DOHH2 (cell line): ENCODE measurements at regions not wholly inside any gene's neighbourhood (a gene's known extent, or its start where the extent isn't known, plus 50 kb on each side); places are given as distances from the start of the nearest gene placed in this dataset.

Experiments
- H3F3A ChIP-seq: fragments of 200-600 bp; sonication (generic), shearing (Covaris generic); 2 replicates; pipeline ENCODE4 v1.6.0; 2016; ENCODE audit warnings: antibody characterized with exemption, mild to moderate bottlenecking; ENCODE audit not compliant: control insufficient read depth, insufficient read depth
- H3K27ac ChIP-seq: fragments of 200-600 bp; sonication (generic); 2 replicates; pipeline ENCODE4 v1.5.1; 2014; ENCODE audit warnings: low read depth, mild to moderate bottlenecking, low read length, moderate library complexity
- H3K27me3 ChIP-seq: fragments of 200-600 bp; sonication (generic); 2 replicates; pipeline ENCODE4 v1.6.1; 2014; ENCODE audit warnings: mild to moderate bottlenecking, low read length, mixed read lengths; ENCODE audit not compliant: control insufficient read depth
- H3K36me3 ChIP-seq: fragments of 200-600 bp; sonication (generic); 2 replicates; pipeline ENCODE4 v1.6.1; 2014; ENCODE audit warnings: mild to moderate bottlenecking, low read length, moderate library complexity, mixed read lengths; ENCODE audit not compliant: control insufficient read depth
- H3K4me1 ChIP-seq: fragments of 200-600 bp; sonication (generic); 2 replicates; pipeline ENCODE4 v1.6.1; 2014; ENCODE audit warnings: mild to moderate bottlenecking, low read length, mixed read lengths; ENCODE audit not compliant: control insufficient read depth
- H3K4me2 ChIP-seq: fragments of 200-600 bp; sonication (generic); 2 replicates; pipeline ENCODE4 v1.6.0; 2014; ENCODE audit warnings: mild to moderate bottlenecking, low read length, moderate library complexity
- H3K4me3 ChIP-seq: fragments of 200-600 bp; sonication (generic); 2 replicates; pipeline ENCODE4 v1.5.1; 2014; ENCODE audit warnings: mild to moderate bottlenecking, low read length, mixed read lengths
- H3K79me2 ChIP-seq: fragments of 200-600 bp; sonication (generic); 2 replicates; pipeline ENCODE4 v1.6.1; 2014; ENCODE audit warnings: mild to moderate bottlenecking, low read length, mixed read lengths; ENCODE audit not compliant: control insufficient read depth
- H3K9me2 ChIP-seq: fragments of 200-600 bp; sonication (generic); replicated peaks from 2 replicates; pipeline ENCODE4 v1.6.1; 2014; ENCODE audit warnings: mild to moderate bottlenecking, low read length, mixed read lengths; ENCODE audit not compliant: control insufficient read depth
- H3K9me3 ChIP-seq: fragments of 200-600 bp; sonication (generic); 2 replicates; pipeline ENCODE4 v1.6.1; 2014; ENCODE audit warnings: antibody characterized with exemption, low read length, mixed read lengths; ENCODE audit not compliant: control insufficient read depth, insufficient read depth
- H4K20me1 ChIP-seq: fragments of 200-600 bp; sonication (generic); 2 replicates; pipeline ENCODE4 v1.6.0; 2014; ENCODE audit warnings: low read depth, mild to moderate bottlenecking, antibody characterized with exemption, low read length, moderate library complexity; ENCODE audit not compliant: control insufficient read depth, insufficient read depth
- EZH2phosphoT487 ChIP-seq: fragments of 200-600 bp; sonication (generic); IDR thresholded peaks from 2 replicates; pipeline ENCODE4 v1.6.1; 2017; ENCODE audit warnings: borderline replicate concordance, mild to moderate bottlenecking, antibody characterized with exemption, low read length, moderate library complexity, mixed read lengths
- TF ChIP-seq, protein P1 (sequence below): fragments of 200-600 bp; sonication (generic); IDR thresholded peaks from one replicate; pipeline ENCODE4 v1.5.1; 2014; ENCODE audit warnings: antibody characterized with exemption, mild to moderate bottlenecking, low read depth, low read length; ENCODE audit not compliant: poor library complexity, severe bottlenecking

GRCh38 chr15:87420017-87420416, 836.5 kb downstream of the NTRK3 start:
- H3K79me2 ChIP-seq: no peaks in the 10 kb centered on the region
- H3K27me3 ChIP-seq: no peaks in the 10 kb centered on the region
- no peaks in the 10 kb centered on the region for H3K4me1 ChIP-seq
- no peak overlapping the region for H3K4me3 ChIP-seq
- H3K9me2 ChIP-seq: no peaks in the 10 kb centered on the region
- TF ChIP-seq, protein P1, sequence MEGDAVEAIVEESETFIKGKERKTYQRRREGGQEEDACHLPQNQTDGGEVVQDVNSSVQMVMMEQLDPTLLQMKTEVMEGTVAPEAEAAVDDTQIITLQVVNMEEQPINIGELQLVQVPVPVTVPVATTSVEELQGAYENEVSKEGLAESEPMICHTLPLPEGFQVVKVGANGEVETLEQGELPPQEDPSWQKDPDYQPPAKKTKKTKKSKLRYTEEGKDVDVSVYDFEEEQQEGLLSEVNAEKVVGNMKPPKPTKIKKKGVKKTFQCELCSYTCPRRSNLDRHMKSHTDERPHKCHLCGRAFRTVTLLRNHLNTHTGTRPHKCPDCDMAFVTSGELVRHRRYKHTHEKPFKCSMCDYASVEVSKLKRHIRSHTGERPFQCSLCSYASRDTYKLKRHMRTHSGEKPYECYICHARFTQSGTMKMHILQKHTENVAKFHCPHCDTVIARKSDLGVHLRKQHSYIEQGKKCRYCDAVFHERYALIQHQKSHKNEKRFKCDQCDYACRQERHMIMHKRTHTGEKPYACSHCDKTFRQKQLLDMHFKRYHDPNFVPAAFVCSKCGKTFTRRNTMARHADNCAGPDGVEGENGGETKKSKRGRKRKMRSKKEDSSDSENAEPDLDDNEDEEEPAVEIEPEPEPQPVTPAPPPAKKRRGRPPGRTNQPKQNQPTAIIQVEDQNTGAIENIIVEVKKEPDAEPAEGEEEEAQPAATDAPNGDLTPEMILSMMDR: no peak
- H3F3A ChIP-seq: no peaks in the 10 kb centered on the region
- no peaks in the 10 kb centered on the region for H3K9me3 ChIP-seq
- no peak overlapping the region for H3K27ac ChIP-seq
- H4K20me1 ChIP-seq: no peaks in the 10 kb centered on the region
- no peak overlapping the region for H3K4me2 ChIP-seq
- H3K36me3 ChIP-seq: no peaks in the 10 kb centered on the region

- TF ChIP-seq, protein P1: no peak
- TF ChIP-seq EZH2phosphoT487: no peak
- no peak overlapping the region for H3K4me3 ChIP-seq
- H3K9me2 ChIP-seq: no peaks in the 10 kb centered on the region
- no peaks in the 10 kb centered on the region for H3K27me3 ChIP-seq
- no peaks in the 10 kb centered on the region for H3K36me3 ChIP-seq
- no peaks in the 10 kb centered on the region for H4K20me1 ChIP-seq
- no peak overlapping the region for H3K27ac ChIP-seq
- no peak overlapping the region for H3K4me2 ChIP-seq
- H3K79me2 ChIP-seq: no peaks in the 10 kb centered on the region
- no peaks in the 10 kb centered on the region for H3K9me3 ChIP-seq
- no peaks in the 10 kb centered on the region for H3K4me1 ChIP-seq
- H3F3A ChIP-seq: no peaks in the 10 kb centered on the region
Observed at GRCh38 chr15:87419344-87419743, 837.2 kb downstream of the NTRK3 start.

GRCh38 chr15:87416591-87417257, 839.8 kb downstream of the NTRK3 start:
- H3K9me2 ChIP-seq: no peaks in the 10 kb centered on the region
- no peaks in the 10 kb centered on the region for H3K79me2 ChIP-seq
- H3K27ac ChIP-seq: no peak overlapping the region
- H3K27me3 ChIP-seq: no peaks in the 10 kb centered on the region
- H3F3A ChIP-seq: no peaks in the 10 kb centered on the region
- H3K4me2 ChIP-seq: no peak overlapping the region
- no peaks in the 10 kb centered on the region for H3K9me3 ChIP-seq
- TF ChIP-seq EZH2phosphoT487: no peak
- TF ChIP-seq, protein P1: no peak
- H4K20me1 ChIP-seq: no peaks in the 10 kb centered on the region
- H3K36me3 ChIP-seq: no peaks in the 10 kb centered on the region
- H3K4me1 ChIP-seq: no peaks in the 10 kb centered on the region
- no peak overlapping the region for H3K4me3 ChIP-seq

GRCh38 chr15:87408902-87409301, 847.6 kb downstream of the NTRK3 start:
- Histone ChIP-seq H3K4me3 (no peak overlapping the region), H3K36me3 (no peaks in the 10 kb centered on the region), H3F3A (no peaks in the 10 kb centered on the region), H3K9me2 (no peaks in the 10 kb centered on the region; the same call in 1 of the 2 replicates), H3K4me2 (no peak overlapping the region), H3K9me3 (no peaks in the 10 kb centered on the region; the same call in 1 of the 2 replicates), H3K27me3 (no peaks in the 10 kb centered on the region), H3K4me1 (no peaks in the 10 kb centered on the region), H3K79me2 (no peaks in the 10 kb centered on the region), H3K27ac (no peak overlapping the region), H4K20me1 (no peaks in the 10 kb centered on the region)
- TF ChIP-seq, protein P1: no peak
- no peak for TF ChIP-seq EZH2phosphoT487
